ENCODE measurements at regions not wholly inside any gene's neighbourhood (a gene's known extent, or its start where the extent isn't known, plus 50 kb on each side); places are given as distances from the start of the nearest gene placed in this dataset.

GRCh38 chr1:37294096-37294495 is 180.3 kb upstream of the ZC3H12A start:
- Histone ChIP-seq H3K4me3 (no peak overlapping the region), H3K9ac (ENCODE audit: insufficient read length) (no peak overlapping the region), H3K9me3 (ENCODE audit: low read depth, low read length) (no peaks in the 10 kb centered on the region), H3K36me3 (ENCODE audit: insufficient read depth, low read length) (no peaks in the 10 kb centered on the region), H3K27ac (no peak overlapping the region)
- DNase-seq (ENCODE audit: low read depth, low spot score) = no peak
- TF ChIP-seq POLR2AphosphoS5 (IDR thresholded peaks at IDR 0.05; ENCODE audit: borderline replicate concordance, low read depth, low read length) (no peak), FOXP2 (optimal IDR thresholded peaks at IDR 0.05; ENCODE audit: control extremely low read depth, extremely low read length, insufficient read depth) (no peak), EZH2 (IDR thresholded peaks at IDR 0.05) (no peak)

GRCh38 chr1:37294529-37294928 is 179.9 kb upstream of the ZC3H12A start:
- Histone ChIP-seq H3K36me3 (ENCODE audit: insufficient read depth, low read length) (no peaks in the 10 kb centered on the region), H3K4me3 (no peak overlapping the region), H3K9me3 (ENCODE audit: low read depth, low read length) (no peaks in the 10 kb centered on the region), H3K9ac (ENCODE audit: insufficient read length) (no peak overlapping the region), H3K27ac (no peak overlapping the region)
- TF ChIP-seq POLR2AphosphoS5 (IDR thresholded peaks at IDR 0.05; ENCODE audit: borderline replicate concordance, low read depth, low read length) (no peak), FOXP2 (optimal IDR thresholded peaks at IDR 0.05; ENCODE audit: control extremely low read depth, extremely low read length, insufficient read depth) (no peak), EZH2 (IDR thresholded peaks at IDR 0.05) (no peak)
- no peak for DNase-seq (ENCODE audit: low read depth, low spot score)

GRCh38 chr1:37298769-37299168 is 175.6 kb upstream of the ZC3H12A start:
- H3K9me3 ChIP-seq (ENCODE audit: low read depth, low read length) = no peaks in the 10 kb centered on the region
- H3K9ac ChIP-seq (ENCODE audit: insufficient read length) = no peak overlapping the region
- DNase-seq (ENCODE audit: low read depth, low spot score) = no peak
- H3K27ac ChIP-seq = no peak overlapping the region
- no peak for TF ChIP-seq FOXP2 (optimal IDR thresholded peaks at IDR 0.05; ENCODE audit: control extremely low read depth, extremely low read length, insufficient read depth)
- TF ChIP-seq POLR2AphosphoS5 (IDR thresholded peaks at IDR 0.05; ENCODE audit: borderline replicate concordance, low read depth, low read length) = no peak
- no peak for TF ChIP-seq EZH2 (IDR thresholded peaks at IDR 0.05)
- H3K4me3 ChIP-seq = no peak overlapping the region
- no peaks in the 10 kb centered on the region for H3K36me3 ChIP-seq (ENCODE audit: insufficient read depth, low read length)

- H3K4me3 ChIP-seq = no peak overlapping the region
- H3K9me3 ChIP-seq (ENCODE audit: low read depth, low read length) = no peaks in the 10 kb centered on the region
- no peak for TF ChIP-seq POLR2AphosphoS5 (IDR thresholded peaks at IDR 0.05; ENCODE audit: borderline replicate concordance, low read depth, low read length)
- no peak for TF ChIP-seq FOXP2 (optimal IDR thresholded peaks at IDR 0.05; ENCODE audit: control extremely low read depth, extremely low read length, insufficient read depth)
- TF ChIP-seq EZH2 (IDR thresholded peaks at IDR 0.05) = no peak
- no peaks in the 10 kb centered on the region for H3K36me3 ChIP-seq (ENCODE audit: insufficient read depth, low read length)
- no peak overlapping the region for H3K27ac ChIP-seq
- H3K9ac ChIP-seq (ENCODE audit: insufficient read length) = no peak overlapping the region
- DNase-seq (ENCODE audit: low read depth, low spot score) = no peak
These were observed 175.2 kb upstream of the ZC3H12A start for GRCh38 chr1:37299216-37299615.

GRCh38 chr1:37303884-37304574 is 170.4 kb upstream of the ZC3H12A start:
- Histone ChIP-seq H3K9ac (ENCODE audit: insufficient read length) (no peak overlapping the region), H3K9me3 (ENCODE audit: low read depth, low read length) (no peaks in the 10 kb centered on the region), H3K36me3 (ENCODE audit: insufficient read depth, low read length) (no peaks in the 10 kb centered on the region), H3K27ac (no peak overlapping the region), H3K4me3 (no peak overlapping the region)
- DNase-seq (ENCODE audit: low read depth, low spot score) = no peak
- TF ChIP-seq EZH2 (IDR thresholded peaks at IDR 0.05) (no peak), POLR2AphosphoS5 (IDR thresholded peaks at IDR 0.05; ENCODE audit: borderline replicate concordance, low read depth, low read length) (no peak), FOXP2 (optimal IDR thresholded peaks at IDR 0.05; ENCODE audit: control extremely low read depth, extremely low read length, insufficient read depth) (no peak)

GRCh38 chr1:37305108-37305507 is 169.3 kb upstream of the ZC3H12A start:
- TF ChIP-seq EZH2 (IDR thresholded peaks at IDR 0.05) = no peak
- no peak for TF ChIP-seq POLR2AphosphoS5 (IDR thresholded peaks at IDR 0.05; ENCODE audit: borderline replicate concordance, low read depth, low read length)
- TF ChIP-seq FOXP2 (optimal IDR thresholded peaks at IDR 0.05; ENCODE audit: control extremely low read depth, extremely low read length, insufficient read depth) = no peak
- Histone ChIP-seq H3K9me3 (ENCODE audit: low read depth, low read length) (no peaks in the 10 kb centered on the region), H3K27ac (no peak overlapping the region), H3K9ac (ENCODE audit: insufficient read length) (no peak overlapping the region), H3K4me3 (no peak overlapping the region), H3K36me3 (ENCODE audit: insufficient read depth, low read length) (no peaks in the 10 kb centered on the region)
- DNase-seq (ENCODE audit: low read depth, low spot score) = no peak

GRCh38 chr1:37305841-37306240 is 168.5 kb upstream of the ZC3H12A start:
- H3K9me3 ChIP-seq (ENCODE audit: low read depth, low read length) = no peaks in the 10 kb centered on the region

GRCh38 chr1:37306461-37306860 is 167.9 kb upstream of the ZC3H12A start:
- TF ChIP-seq POLR2AphosphoS5 (IDR thresholded peaks at IDR 0.05; ENCODE audit: borderline replicate concordance, low read depth, low read length) (no peak), FOXP2 (optimal IDR thresholded peaks at IDR 0.05; ENCODE audit: control extremely low read depth, extremely low read length, insufficient read depth) (no peak), EZH2 (IDR thresholded peaks at IDR 0.05) (no peak)
- no peak for DNase-seq (ENCODE audit: low read depth, low spot score)
- Histone ChIP-seq H3K36me3 (ENCODE audit: insufficient read depth, low read length) (no peaks in the 10 kb centered on the region), H3K9me3 (ENCODE audit: low read depth, low read length) (no peaks in the 10 kb centered on the region), H3K4me3 (no peak overlapping the region), H3K27ac (no peak overlapping the region), H3K9ac (ENCODE audit: insufficient read length) (no peak overlapping the region)

More at GRCh38 chr1:37305841-37306240, 168.5 kb upstream of the ZC3H12A start:
- no peaks in the 10 kb centered on the region for H3K36me3 ChIP-seq (ENCODE audit: insufficient read depth, low read length)
- no peak for TF ChIP-seq EZH2 (IDR thresholded peaks at IDR 0.05)
- no peak overlapping the region for H3K27ac ChIP-seq
- DNase-seq (ENCODE audit: low read depth, low spot score) = no peak
- no peak overlapping the region for H3K4me3 ChIP-seq
- H3K9ac ChIP-seq (ENCODE audit: insufficient read length) = no peak overlapping the region

GRCh38 chr1:37306871-37307270 is 167.5 kb upstream of the ZC3H12A start:
- no peak for TF ChIP-seq FOXP2 (optimal IDR thresholded peaks at IDR 0.05; ENCODE audit: control extremely low read depth, extremely low read length, insufficient read depth)
- no peak for TF ChIP-seq EZH2 (IDR thresholded peaks at IDR 0.05)
- TF ChIP-seq POLR2AphosphoS5 (IDR thresholded peaks at IDR 0.05; ENCODE audit: borderline replicate concordance, low read depth, low read length) = no peak
- H3K9ac ChIP-seq (ENCODE audit: insufficient read length) = no peak overlapping the region
- H3K27ac ChIP-seq = no peak overlapping the region
- DNase-seq (ENCODE audit: low read depth, low spot score) = no peak
- no peak overlapping the region for H3K4me3 ChIP-seq
- H3K9me3 ChIP-seq (ENCODE audit: low read depth, low read length) = no peaks in the 10 kb centered on the region
- H3K36me3 ChIP-seq (ENCODE audit: insufficient read depth, low read length) = no peaks in the 10 kb centered on the region
